ENCODE measurements at regions not wholly inside any gene's neighbourhood (a gene's known extent, or its start where the extent isn't known, plus 50 kb on each side); places are given as distances from the start of the nearest gene placed in this dataset.

- TF ChIP-seq POLR2A (IDR thresholded peaks at IDR 0.05) (no peak), CTCF (IDR thresholded peaks at IDR 0.05) (no peak)
Measured at GRCh38 chr4:35591035-35591434, 653.3 kb downstream of the ARAP2 start.
